ENCODE measurements at regions not wholly inside any gene's neighbourhood (a gene's known extent, or its start where the extent isn't known, plus 50 kb on each side); places are given as distances from the start of the nearest gene placed in this dataset.
"Not testable (repeated sequence)": the region's sequence is repeated elsewhere in the genome, so short reads cannot be mapped to it uniquely, and the experiment has no call there.

GRCh38 chr12:25692115-25693035, 139.3 kb upstream of the LMNTD1 start:
- Mint-ChIP-seq H3K4me3 (no peak overlapping the region), H3K9me3 (peaks cover 4% of the 10 kb centered on the region), H3K36me3 (ENCODE audit: low read depth) (no peaks in the 10 kb centered on the region), H3K27me3 (no peaks in the 10 kb centered on the region), H3K27ac (no peak overlapping the region), H3K4me1 (no peaks in the 10 kb centered on the region)
- ATAC-seq (replicated peaks), result no peak

GRCh38 chr12:25694072-25694471, 141.0 kb upstream of the LMNTD1 start:
- peaks cover 3% of the 10 kb centered on the region for H3K27me3 Mint-ChIP-seq
- no peaks in the 10 kb centered on the region for H3K36me3 Mint-ChIP-seq (ENCODE audit: low read depth)
- ATAC-seq (replicated peaks), result no peak
- H3K4me3 Mint-ChIP-seq, result no peak overlapping the region
- H3K27ac Mint-ChIP-seq, result no peak overlapping the region
- no peaks in the 10 kb centered on the region for H3K9me3 Mint-ChIP-seq
- H3K4me1 Mint-ChIP-seq, result no peaks in the 10 kb centered on the region

GRCh38 chr12:25695574-25695973, 142.5 kb upstream of the LMNTD1 start:
- Mint-ChIP-seq H3K27ac (no peak overlapping the region), H3K9me3 (no peaks in the 10 kb centered on the region), H3K36me3 (ENCODE audit: low read depth) (no peaks in the 10 kb centered on the region), H3K27me3 (peaks cover 3% of the 10 kb centered on the region), H3K4me1 (no peaks in the 10 kb centered on the region), H3K4me3 (no peak overlapping the region)
- ATAC-seq (replicated peaks), result no peak

- Mint-ChIP-seq H3K4me3 (no peak overlapping the region), H3K27me3 (peaks cover 6% of the 10 kb centered on the region), H3K36me3 (ENCODE audit: low read depth) (no peaks in the 10 kb centered on the region), H3K9me3 (peaks cover 5% of the 10 kb centered on the region), H3K4me1 (no peaks in the 10 kb centered on the region), H3K27ac (no peak overlapping the region)
- no peak for ATAC-seq (replicated peaks)
These were observed 145.7 kb upstream of the LMNTD1 start for GRCh38 chr12:25698772-25699171.

GRCh38 chr12:25699454-25699853, 146.4 kb upstream of the LMNTD1 start:
- Mint-ChIP-seq H3K4me3 (no peak overlapping the region), H3K27ac (no peak overlapping the region), H3K27me3 (peaks cover 6% of the 10 kb centered on the region), H3K4me1 (no peaks in the 10 kb centered on the region), H3K9me3 (peaks cover 5% of the 10 kb centered on the region), H3K36me3 (ENCODE audit: low read depth) (no peaks in the 10 kb centered on the region)
- ATAC-seq (replicated peaks), result no peak

GRCh38 chr12:25701290-25701689, 148.2 kb upstream of the LMNTD1 start:
- peaks cover 6% of the 10 kb centered on the region for H3K27me3 Mint-ChIP-seq
- peaks cover 5% of the 10 kb centered on the region for H3K9me3 Mint-ChIP-seq
- no peak for ATAC-seq (replicated peaks)
- no peaks in the 10 kb centered on the region for H3K4me1 Mint-ChIP-seq
- H3K27ac Mint-ChIP-seq, result no peak overlapping the region
- H3K4me3 Mint-ChIP-seq, result no peak overlapping the region
- H3K36me3 Mint-ChIP-seq (ENCODE audit: low read depth), result no peaks in the 10 kb centered on the region

- ATAC-seq (replicated peaks), result no peak
- no peak overlapping the region for H3K4me3 Mint-ChIP-seq
These were observed 149.5 kb upstream of the LMNTD1 start for GRCh38 chr12:25702553-25702952.

GRCh38 chr12:25705261-25705660, 152.2 kb upstream of the LMNTD1 start:
- H3K27ac Mint-ChIP-seq, result no peak overlapping the region
- ATAC-seq (replicated peaks), result no peak
- H3K4me1 Mint-ChIP-seq, result no peaks in the 10 kb centered on the region
- H3K4me3 Mint-ChIP-seq, result no peak overlapping the region
- H3K9me3 Mint-ChIP-seq, result peaks cover 9% of the 10 kb centered on the region
- no peaks in the 10 kb centered on the region for H3K36me3 Mint-ChIP-seq (ENCODE audit: low read depth)
- H3K27me3 Mint-ChIP-seq, result peaks cover 3% of the 10 kb centered on the region

More at GRCh38 chr12:25702553-25702952, 149.5 kb upstream of the LMNTD1 start:
- no peaks in the 10 kb centered on the region for H3K4me1 Mint-ChIP-seq
- H3K27me3 Mint-ChIP-seq, result peaks cover 6% of the 10 kb centered on the region
- H3K27ac Mint-ChIP-seq, result no peak overlapping the region
- H3K36me3 Mint-ChIP-seq (ENCODE audit: low read depth), result no peaks in the 10 kb centered on the region
- H3K9me3 Mint-ChIP-seq, result peaks cover 5% of the 10 kb centered on the region

GRCh38 chr12:25706646-25707045, 153.6 kb upstream of the LMNTD1 start:
- H3K27me3 Mint-ChIP-seq; H3K9me3 Mint-ChIP-seq; H3K4me1 Mint-ChIP-seq; ATAC-seq (replicated peaks); H3K27ac Mint-ChIP-seq; H3K36me3 Mint-ChIP-seq (ENCODE audit: low read depth); H3K4me3 Mint-ChIP-seq: not testable (repeated sequence)

GRCh38 chr12:25707056-25707455, 154.0 kb upstream of the LMNTD1 start:
- Mint-ChIP-seq H3K4me1 (no peaks in the 10 kb centered on the region), H3K9me3 (peaks cover 9% of the 10 kb centered on the region), H3K36me3 (ENCODE audit: low read depth) (no peaks in the 10 kb centered on the region), H3K27me3 (no peaks in the 10 kb centered on the region), H3K4me3 (no peak overlapping the region), H3K27ac (no peak overlapping the region)
- ATAC-seq (replicated peaks), result no peak

- no peak for ATAC-seq (replicated peaks)
- no peaks in the 10 kb centered on the region for H3K27me3 Mint-ChIP-seq
- H3K27ac Mint-ChIP-seq, result no peak overlapping the region
These were observed 155.6 kb upstream of the LMNTD1 start for GRCh38 chr12:25708661-25709060.

GRCh38 chr12:25710128-25710527, 157.0 kb upstream of the LMNTD1 start:
- H3K27me3 Mint-ChIP-seq, result no peaks in the 10 kb centered on the region
- H3K4me3 Mint-ChIP-seq, result no peak overlapping the region
- ATAC-seq (replicated peaks), result no peak
- no peaks in the 10 kb centered on the region for H3K36me3 Mint-ChIP-seq (ENCODE audit: low read depth)
- no peak overlapping the region for H3K27ac Mint-ChIP-seq
- peaks cover 3% of the 10 kb centered on the region for H3K9me3 Mint-ChIP-seq
- no peaks in the 10 kb centered on the region for H3K4me1 Mint-ChIP-seq

More at GRCh38 chr12:25708661-25709060, 155.6 kb upstream of the LMNTD1 start:
- Mint-ChIP-seq H3K4me3 (no peak overlapping the region), H3K9me3 (peaks cover 3% of the 10 kb centered on the region), H3K36me3 (ENCODE audit: low read depth) (no peaks in the 10 kb centered on the region), H3K4me1 (no peaks in the 10 kb centered on the region)

- not testable (repeated sequence) for H3K36me3 Mint-ChIP-seq (ENCODE audit: low read depth); ATAC-seq (replicated peaks); H3K4me1 Mint-ChIP-seq; H3K27me3 Mint-ChIP-seq; H3K27ac Mint-ChIP-seq; H3K4me3 Mint-ChIP-seq; H3K9me3 Mint-ChIP-seq
These were observed 158.0 kb upstream of the LMNTD1 start for GRCh38 chr12:25710938-25711605.

- Mint-ChIP-seq H3K9me3 (peaks cover 3% of the 10 kb centered on the region), H3K27ac (no peak overlapping the region), H3K27me3 (no peaks in the 10 kb centered on the region), H3K4me3 (no peak overlapping the region), H3K4me1 (no peaks in the 10 kb centered on the region), H3K36me3 (ENCODE audit: low read depth) (no peaks in the 10 kb centered on the region)
- no peak for ATAC-seq (replicated peaks)
These were observed 159.1 kb upstream of the LMNTD1 start for GRCh38 chr12:25712169-25712568.

GRCh38 chr12:25713264-25713663, 160.2 kb upstream of the LMNTD1 start:
- Mint-ChIP-seq H3K36me3 (ENCODE audit: low read depth) (no peaks in the 10 kb centered on the region), H3K9me3 (peaks cover 3% of the 10 kb centered on the region), H3K27me3 (no peaks in the 10 kb centered on the region), H3K4me3 (no peak overlapping the region), H3K27ac (no peak overlapping the region), H3K4me1 (no peaks in the 10 kb centered on the region)
- no peak for ATAC-seq (replicated peaks)
